GM13976 (cell line): ENCODE measurements at regions not wholly inside any gene's neighbourhood (a gene's known extent, or its start where the extent isn't known, plus 50 kb on each side); places are given as distances from the start of the nearest gene placed in this dataset.

Experiments used
- DNase-seq: peaks from one replicate; pipeline ENCODE4 v3.0.0; 2012; ENCODE audit warnings: low spot score
- CTCF ChIP-seq: IDR thresholded peaks from 2 replicates; pipeline ENCODE4 v1.5.1; 2012; ENCODE audit warnings: borderline replicate concordance, mild to moderate bottlenecking; ENCODE audit not compliant: insufficient read depth; ENCODE audit errors: extremely low read depth, missing control alignments, control extremely low read depth
- in situ Hi-C: fragments of 300-500 bp; cut with MboI; formaldehyde crosslinking; loops from one replicate; pipeline ENCODE4 v1.12.0; 2022; ENCODE audit warnings: low sequenced_read_pairs, mixed read lengths, inconsistent platforms; ENCODE audit not compliant: unreplicated experiment

GRCh38 chr7:121578669-121579068, 182.6 kb upstream of the FAM3C start:
- in situ Hi-C loops, result no loop called here
- TF ChIP-seq CTCF, result no peak
- DNase-seq, result no peak

GRCh38 chr7:121576148-121576917, 180.2 kb upstream of the FAM3C start:
- in situ Hi-C loops, result no loop called here
- no peak for DNase-seq
- TF ChIP-seq CTCF, result no peak

GRCh38 chr7:121575194-121575765, 179.2 kb upstream of the FAM3C start:
- no peak for DNase-seq
- in situ Hi-C loops, result no loop called here
- no peak for TF ChIP-seq CTCF

GRCh38 chr7:121574109-121574508, 178.0 kb upstream of the FAM3C start:
- TF ChIP-seq CTCF, result no peak
- no peak for DNase-seq
- in situ Hi-C loops, result no loop called here

GRCh38 chr7:121572615-121573014, 176.5 kb upstream of the FAM3C start:
- no peak for TF ChIP-seq CTCF
- in situ Hi-C loops, result no loop called here
- no peak for DNase-seq

- DNase-seq, result no peak
- in situ Hi-C loops, result no loop called here
- no peak for TF ChIP-seq CTCF
Observed at GRCh38 chr7:121570365-121570764, 174.3 kb upstream of the FAM3C start.

- in situ Hi-C loops, result no loop called here
- no peak for DNase-seq
- no peak for TF ChIP-seq CTCF
Observed at GRCh38 chr7:121563177-121563576, 167.1 kb upstream of the FAM3C start.
